ENCODE measurements at regions not wholly inside any gene's neighbourhood (a gene's known extent, or its start where the extent isn't known, plus 50 kb on each side); places are given as distances from the start of the nearest gene placed in this dataset.

DNA sequence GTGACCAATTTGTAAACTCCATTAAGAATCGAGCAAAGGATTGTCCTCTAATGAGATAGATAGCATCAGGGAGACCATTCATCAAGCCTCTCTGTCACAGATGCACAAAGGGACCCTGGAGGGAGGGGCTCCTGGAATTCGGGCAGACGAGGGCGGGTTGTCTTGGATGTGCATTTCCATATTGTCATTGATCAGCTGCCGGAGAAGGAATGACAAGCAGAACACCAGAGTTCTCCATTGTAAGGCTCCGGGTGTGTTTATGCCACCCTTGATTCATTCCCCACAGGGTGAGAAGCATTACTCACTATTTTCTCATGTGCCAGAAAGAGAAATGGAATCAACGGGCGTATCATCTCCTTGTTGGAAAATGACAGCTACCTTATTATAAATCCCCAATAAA is 167.5 kb downstream of the EBLN2 start:
- no peaks in the 10 kb centered on the region for H3K9me3 Mint-ChIP-seq
- H3K4me3 ChIP-seq (ENCODE audit: control insufficient read depth in 1 of 2, extremely low read depth in 1 of 2, low read length in 1 of 2) = no peak overlapping the region
- no peak overlapping the region for H3K27ac ChIP-seq (ENCODE audit: low read length)
- H3K4me3 Mint-ChIP-seq = no peak overlapping the region
- H3K27ac Mint-ChIP-seq = no peak overlapping the region
- ChIA-PET POLR2A (no interaction called here), CTCF (no interaction called here)
- 71% methylated on average over 4 of the region's 8 CpGs for WGBS (ENCODE audit: insufficient coverage)
- no peak for DNase-seq
- no peaks in the 10 kb centered on the region for H3K36me3 Mint-ChIP-seq
- H3K4me1 Mint-ChIP-seq = no peaks in the 10 kb centered on the region
- ATAC-seq (replicated peaks in 1 of 4) = no peak
- H3K36me3 ChIP-seq (ENCODE audit: control insufficient read depth in 2 of 2, extremely low read depth in 1 of 2, insufficient read depth in 1 of 2, low read length in 1 of 2) = no peaks in the 10 kb centered on the region
- peaks cover 0 to 2% of the 10 kb centered on the region in 2 experiments for H3K27me3 ChIP-seq (replicated peaks in 1 of 2; ENCODE audit: control insufficient read depth in 2 of 2, extremely low read depth in 1 of 2, insufficient read depth in 2 of 2, low read length in 1 of 2)
- no peaks in the 10 kb centered on the region for H3K27me3 Mint-ChIP-seq
- H3K4me1 ChIP-seq (ENCODE audit: control insufficient read depth in 1 of 2, extremely low read depth in 1 of 2, insufficient read depth in 2 of 2, low read length in 2 of 2) = no peaks in the 10 kb centered on the region
- no peaks in the 10 kb centered on the region for H3K9me3 ChIP-seq

DNA sequence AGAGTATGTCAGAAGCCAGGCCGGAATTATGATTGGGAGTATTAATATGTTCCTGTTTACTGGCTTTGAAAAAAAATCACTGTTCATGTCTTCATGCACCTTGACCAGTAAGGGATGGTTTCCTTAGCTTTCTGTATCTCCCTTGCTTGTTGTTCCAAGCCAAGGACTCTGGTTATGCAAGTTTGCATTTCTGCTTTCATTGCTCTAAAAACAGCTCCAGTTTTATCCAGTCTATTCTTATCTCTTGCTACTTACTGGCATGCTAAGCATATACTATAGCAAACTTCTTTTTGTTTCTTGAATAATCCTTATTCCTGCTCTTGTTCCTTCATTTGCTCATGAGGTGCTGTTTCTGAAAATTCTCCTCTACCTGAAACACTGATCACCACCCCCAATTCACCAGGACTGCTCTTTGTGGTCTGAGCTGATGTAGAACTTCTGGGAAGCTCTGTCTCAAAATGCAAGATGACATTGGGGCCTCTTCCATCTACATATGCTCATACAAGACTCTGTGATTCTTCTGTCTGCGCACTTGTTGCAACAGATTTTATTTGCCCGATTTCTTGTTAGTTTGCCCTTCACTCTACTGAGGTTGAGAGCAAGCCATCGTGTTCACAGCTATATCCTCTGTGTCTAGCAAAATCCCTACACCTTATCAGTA is 173.0 kb downstream of the EBLN2 start:
- H3K27ac Mint-ChIP-seq = no peak overlapping the region
- H3K27ac ChIP-seq (ENCODE audit: low read length) = no peak overlapping the region
- ChIA-PET POLR2A (no interaction called here), CTCF (interaction anchor here in 1 of 2 donors (0.5 kb wide), 1 partner anchor 1250 kb away, joined by 3 read pairs; no protein-coding TSS in a partner anchor)
- no peak for DNase-seq
- H3K36me3 ChIP-seq (ENCODE audit: control insufficient read depth in 2 of 2, extremely low read depth in 1 of 2, insufficient read depth in 1 of 2, low read length in 1 of 2) = no peaks in the 10 kb centered on the region
- no peaks in the 10 kb centered on the region for H3K9me3 Mint-ChIP-seq
- no peak overlapping the region for H3K4me3 Mint-ChIP-seq
- H3K27me3 Mint-ChIP-seq = peaks cover 0 to 6% of the 10 kb centered on the region in 2 donors
- peaks cover 0 to 2% of the 10 kb centered on the region in 2 experiments for H3K27me3 ChIP-seq (replicated peaks in 1 of 2; ENCODE audit: control insufficient read depth in 2 of 2, extremely low read depth in 1 of 2, insufficient read depth in 2 of 2, low read length in 1 of 2)
- WGBS (ENCODE audit: insufficient coverage) = 100% methylated on average over 2 of the region's 4 CpGs
- H3K36me3 Mint-ChIP-seq = no peaks in the 10 kb centered on the region
- no peaks in the 10 kb centered on the region for H3K9me3 ChIP-seq
- no peak for ATAC-seq (replicated peaks in 1 of 4)
- H3K4me1 ChIP-seq (ENCODE audit: control insufficient read depth in 1 of 2, extremely low read depth in 1 of 2, insufficient read depth in 2 of 2, low read length in 2 of 2) = no peaks in the 10 kb centered on the region
- no peaks in the 10 kb centered on the region for H3K4me1 Mint-ChIP-seq
- H3K4me3 ChIP-seq (ENCODE audit: control insufficient read depth in 1 of 2, extremely low read depth in 1 of 2, low read length in 1 of 2) = no peak overlapping the region

GRCh38 chr3:73235768-73236167 is 174.3 kb downstream of the EBLN2 start:
- H3K36me3 Mint-ChIP-seq = no peaks in the 10 kb centered on the region
- Histone ChIP-seq H3K27ac (ENCODE audit: low read length) (no peak overlapping the region), H3K36me3 (ENCODE audit: control insufficient read depth in 2 of 2, extremely low read depth in 1 of 2, insufficient read depth in 1 of 2, low read length in 1 of 2) (no peaks in the 10 kb centered on the region), H3K4me3 (ENCODE audit: control insufficient read depth in 1 of 2, extremely low read depth in 1 of 2, low read length in 1 of 2) (no peak overlapping the region), H3K27me3 (replicated peaks in 1 of 2; ENCODE audit: control insufficient read depth in 2 of 2, extremely low read depth in 1 of 2, insufficient read depth in 2 of 2, low read length in 1 of 2) (no peaks in the 10 kb centered on the region), H3K9me3 (no peaks in the 10 kb centered on the region), H3K4me1 (ENCODE audit: control insufficient read depth in 1 of 2, extremely low read depth in 1 of 2, insufficient read depth in 2 of 2, low read length in 2 of 2) (no peaks in the 10 kb centered on the region)
- ATAC-seq (replicated peaks in 1 of 4) = no peak
- CTCF ChIA-PET = no interaction called here
- no peak overlapping the region for H3K27ac Mint-ChIP-seq
- no peak for DNase-seq
- no peaks in the 10 kb centered on the region for H3K4me1 Mint-ChIP-seq
- H3K9me3 Mint-ChIP-seq = no peaks in the 10 kb centered on the region
- POLR2A ChIA-PET = no interaction called here
- 100% methylated on average over 1 of the region's 7 CpGs for WGBS (ENCODE audit: insufficient coverage)
- peaks cover 0 to 6% of the 10 kb centered on the region in 2 donors for H3K27me3 Mint-ChIP-seq
- no peak overlapping the region for H3K4me3 Mint-ChIP-seq

- peaks cover 0 to 4% (median 0%) of the 10 kb centered on the region in 3 donors for H3K9me3 Mint-ChIP-seq
- no peaks in the 10 kb centered on the region for H3K4me1 ChIP-seq (ENCODE audit: control insufficient read depth in 1 of 2, extremely low read depth in 1 of 2, insufficient read depth in 2 of 2, low read length in 2 of 2)
- H3K36me3 Mint-ChIP-seq = no peaks in the 10 kb centered on the region
- no peak overlapping the region for H3K4me3 ChIP-seq (ENCODE audit: control insufficient read depth in 1 of 2, extremely low read depth in 1 of 2, low read length in 1 of 2)
- no peaks in the 10 kb centered on the region for H3K36me3 ChIP-seq (ENCODE audit: control insufficient read depth in 2 of 2, extremely low read depth in 1 of 2, insufficient read depth in 1 of 2, low read length in 1 of 2)
- POLR2A ChIA-PET = no interaction called here
- no peak for ATAC-seq (replicated peaks in 1 of 4)
- CTCF ChIA-PET = no interaction called here
- no peaks in the 10 kb centered on the region for H3K27me3 ChIP-seq (replicated peaks in 1 of 2; ENCODE audit: control insufficient read depth in 2 of 2, extremely low read depth in 1 of 2, insufficient read depth in 2 of 2, low read length in 1 of 2)
- no peak overlapping the region for H3K4me3 Mint-ChIP-seq
- no peaks in the 10 kb centered on the region for H3K4me1 Mint-ChIP-seq
- H3K27ac ChIP-seq (ENCODE audit: low read length) = no peak overlapping the region
- peaks cover 0 to 8% of the 10 kb centered on the region in 2 donors for H3K27me3 Mint-ChIP-seq
- H3K27ac Mint-ChIP-seq = no peak overlapping the region
- H3K9me3 ChIP-seq = no peaks in the 10 kb centered on the region
- 90% methylated on average over 2 of the region's 5 CpGs for WGBS (ENCODE audit: insufficient coverage)
- DNase-seq = no peak
These were observed 175.4 kb downstream of the EBLN2 start for GRCh38 chr3:73236867-73237266.

GRCh38 chr3:73243740-73244139 is 182.3 kb downstream of the EBLN2 start:
- no CpG with 5 or more reads among the region's 3 CpGs for WGBS (ENCODE audit: insufficient coverage)
- no peak overlapping the region for H3K27ac Mint-ChIP-seq
- no peaks in the 10 kb centered on the region for H3K4me1 Mint-ChIP-seq
- Histone ChIP-seq H3K9me3 (no peaks in the 10 kb centered on the region), H3K36me3 (ENCODE audit: control insufficient read depth in 2 of 2, extremely low read depth in 1 of 2, insufficient read depth in 1 of 2, low read length in 1 of 2) (no peaks in the 10 kb centered on the region), H3K4me1 (ENCODE audit: control insufficient read depth in 1 of 2, extremely low read depth in 1 of 2, insufficient read depth in 2 of 2, low read length in 2 of 2) (no peaks in the 10 kb centered on the region), H3K27me3 (replicated peaks in 1 of 2; ENCODE audit: control insufficient read depth in 2 of 2, extremely low read depth in 1 of 2, insufficient read depth in 2 of 2, low read length in 1 of 2) (no peaks in the 10 kb centered on the region), H3K4me3 (ENCODE audit: control insufficient read depth in 1 of 2, extremely low read depth in 1 of 2, low read length in 1 of 2) (no peak overlapping the region), H3K27ac (ENCODE audit: low read length) (no peak overlapping the region)
- ChIA-PET CTCF (no interaction called here), POLR2A (no interaction called here)
- H3K9me3 Mint-ChIP-seq = peaks cover 0 to 13% (median 3%) of the 10 kb centered on the region in 3 donors
- ATAC-seq (replicated peaks in 1 of 4) (no peak), DNase-seq (no peak)
- H3K36me3 Mint-ChIP-seq = no peaks in the 10 kb centered on the region
- no peak overlapping the region for H3K4me3 Mint-ChIP-seq
- H3K27me3 Mint-ChIP-seq = peaks cover 0 to 4% of the 10 kb centered on the region in 2 donors

GRCh38 chr3:73245459-73245858 is 184.0 kb downstream of the EBLN2 start:
- H3K36me3 ChIP-seq (ENCODE audit: control insufficient read depth in 2 of 2, extremely low read depth in 1 of 2, insufficient read depth in 1 of 2, low read length in 1 of 2) = no peaks in the 10 kb centered on the region
- no peaks in the 10 kb centered on the region for H3K4me1 ChIP-seq (ENCODE audit: control insufficient read depth in 1 of 2, extremely low read depth in 1 of 2, insufficient read depth in 2 of 2, low read length in 2 of 2)
- Mint-ChIP-seq H3K4me3 (no peak overlapping the region), H3K36me3 (no peaks in the 10 kb centered on the region), H3K9me3 (peaks cover 0 to 13% (median 3%) of the 10 kb centered on the region in 3 donors), H3K4me1 (no peaks in the 10 kb centered on the region), H3K27me3 (peaks cover 0 to 8% of the 10 kb centered on the region in 2 donors), H3K27ac (no peak overlapping the region)
- DNase-seq (no peak), ATAC-seq (replicated peaks in 1 of 4) (no peak)
- whole genome bisulfite sequencing (ENCODE audit: insufficient coverage) = 33% methylated on average over 1 of the region's 1 CpG
- no peaks in the 10 kb centered on the region for H3K27me3 ChIP-seq (replicated peaks in 1 of 2; ENCODE audit: control insufficient read depth in 2 of 2, extremely low read depth in 1 of 2, insufficient read depth in 2 of 2, low read length in 1 of 2)
- no peak overlapping the region for H3K27ac ChIP-seq (ENCODE audit: low read length)
- ChIA-PET POLR2A (no interaction called here), CTCF (no interaction called here)
- no peak overlapping the region for H3K4me3 ChIP-seq (ENCODE audit: control insufficient read depth in 1 of 2, extremely low read depth in 1 of 2, low read length in 1 of 2)
- no peaks in the 10 kb centered on the region for H3K9me3 ChIP-seq

- WGBS (ENCODE audit: insufficient coverage) = 73% methylated on average over 3 of the region's 7 CpGs
These were observed 187.6 kb downstream of the EBLN2 start for GRCh38 chr3:73249047-73249446.

More at GRCh38 chr3:73249047-73249446, 187.6 kb downstream of the EBLN2 start:
- no peak for ATAC-seq (replicated peaks in 1 of 4)
- H3K27ac Mint-ChIP-seq = no peak overlapping the region
- H3K4me3 Mint-ChIP-seq = no peak overlapping the region
- no peak overlapping the region for H3K27ac ChIP-seq (ENCODE audit: low read length)
- no peaks in the 10 kb centered on the region for H3K36me3 ChIP-seq (ENCODE audit: control insufficient read depth in 2 of 2, extremely low read depth in 1 of 2, insufficient read depth in 1 of 2, low read length in 1 of 2)
- H3K9me3 Mint-ChIP-seq = peaks cover 0 to 7% (median 3%) of the 10 kb centered on the region in 3 donors
- no peak overlapping the region for H3K4me3 ChIP-seq (ENCODE audit: control insufficient read depth in 1 of 2, extremely low read depth in 1 of 2, low read length in 1 of 2)
- H3K27me3 ChIP-seq (replicated peaks in 1 of 2; ENCODE audit: control insufficient read depth in 2 of 2, extremely low read depth in 1 of 2, insufficient read depth in 2 of 2, low read length in 1 of 2) = no peaks in the 10 kb centered on the region
- POLR2A ChIA-PET = no interaction called here
- H3K4me1 Mint-ChIP-seq = no peaks in the 10 kb centered on the region
- peaks cover 2 to 18% of the 10 kb centered on the region in 2 donors for H3K27me3 Mint-ChIP-seq
- no peaks in the 10 kb centered on the region for H3K9me3 ChIP-seq
- no peaks in the 10 kb centered on the region for H3K4me1 ChIP-seq (ENCODE audit: control insufficient read depth in 1 of 2, extremely low read depth in 1 of 2, insufficient read depth in 2 of 2, low read length in 2 of 2)
- H3K36me3 Mint-ChIP-seq = no peaks in the 10 kb centered on the region
- no peak for DNase-seq
- CTCF ChIA-PET = no interaction called here

Measured in T-cell (primary cell).